ENCODE measurements at regions not wholly inside any gene's neighbourhood (a gene's known extent, or its start where the extent isn't known, plus 50 kb on each side); places are given as distances from the start of the nearest gene placed in this dataset.

DNA sequence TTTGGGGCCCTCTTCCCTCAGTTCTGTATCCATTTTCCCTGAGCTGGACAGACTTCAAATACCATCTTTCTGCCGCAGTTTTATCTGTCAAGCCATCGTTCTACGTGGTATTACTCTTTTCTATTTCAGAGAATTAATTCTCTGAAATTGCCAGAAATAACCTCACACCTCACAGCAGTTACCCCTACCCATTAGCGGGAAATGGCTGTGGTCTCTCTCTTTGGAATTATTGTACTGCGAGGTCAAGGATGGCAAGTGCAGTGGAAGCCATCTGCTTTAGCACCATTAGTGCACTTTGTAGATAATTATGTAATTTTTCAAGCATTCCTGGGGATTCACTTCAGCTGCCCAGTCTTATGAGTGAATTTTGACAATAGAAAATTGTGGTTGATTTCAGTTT is 147.8 kb upstream of the CDH4 start:
- TF ChIP-seq, protein P1, sequence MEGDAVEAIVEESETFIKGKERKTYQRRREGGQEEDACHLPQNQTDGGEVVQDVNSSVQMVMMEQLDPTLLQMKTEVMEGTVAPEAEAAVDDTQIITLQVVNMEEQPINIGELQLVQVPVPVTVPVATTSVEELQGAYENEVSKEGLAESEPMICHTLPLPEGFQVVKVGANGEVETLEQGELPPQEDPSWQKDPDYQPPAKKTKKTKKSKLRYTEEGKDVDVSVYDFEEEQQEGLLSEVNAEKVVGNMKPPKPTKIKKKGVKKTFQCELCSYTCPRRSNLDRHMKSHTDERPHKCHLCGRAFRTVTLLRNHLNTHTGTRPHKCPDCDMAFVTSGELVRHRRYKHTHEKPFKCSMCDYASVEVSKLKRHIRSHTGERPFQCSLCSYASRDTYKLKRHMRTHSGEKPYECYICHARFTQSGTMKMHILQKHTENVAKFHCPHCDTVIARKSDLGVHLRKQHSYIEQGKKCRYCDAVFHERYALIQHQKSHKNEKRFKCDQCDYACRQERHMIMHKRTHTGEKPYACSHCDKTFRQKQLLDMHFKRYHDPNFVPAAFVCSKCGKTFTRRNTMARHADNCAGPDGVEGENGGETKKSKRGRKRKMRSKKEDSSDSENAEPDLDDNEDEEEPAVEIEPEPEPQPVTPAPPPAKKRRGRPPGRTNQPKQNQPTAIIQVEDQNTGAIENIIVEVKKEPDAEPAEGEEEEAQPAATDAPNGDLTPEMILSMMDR (IDR thresholded peaks at IDR 0.05; ENCODE audit: control insufficient read depth, extremely low read depth, insufficient read depth), result no peak
- no peak overlapping the region for H3K4me3 ChIP-seq (ENCODE audit: low read depth, low read length)
- DNase-seq (ENCODE audit: low read depth), result no peak

DNA sequence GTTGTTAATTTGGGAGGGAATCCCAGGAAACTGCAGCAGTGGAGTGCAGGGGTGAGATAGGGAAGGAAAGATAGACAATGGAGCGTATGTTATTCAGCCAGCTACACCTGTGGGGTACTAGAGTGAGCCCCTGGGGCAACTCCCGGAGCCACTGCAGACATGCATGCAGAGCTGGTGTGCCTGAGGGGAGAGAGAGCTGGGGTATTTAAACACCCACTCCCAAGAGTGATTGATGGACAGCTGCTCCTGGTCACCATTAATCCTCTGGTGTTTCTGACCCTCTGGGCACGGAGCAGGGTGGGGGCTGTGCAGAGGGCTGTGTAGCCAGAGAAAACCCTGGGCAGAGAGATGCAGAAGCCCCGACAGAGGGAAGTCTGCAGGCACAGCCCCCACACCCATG is 146.7 kb upstream of the CDH4 start:
- TF ChIP-seq, protein P1 (IDR thresholded peaks at IDR 0.05; ENCODE audit: control insufficient read depth, extremely low read depth, insufficient read depth), result no peak
- H3K4me3 ChIP-seq (ENCODE audit: low read depth, low read length), result no peak overlapping the region
- no peak for DNase-seq (ENCODE audit: low read depth)

DNA sequence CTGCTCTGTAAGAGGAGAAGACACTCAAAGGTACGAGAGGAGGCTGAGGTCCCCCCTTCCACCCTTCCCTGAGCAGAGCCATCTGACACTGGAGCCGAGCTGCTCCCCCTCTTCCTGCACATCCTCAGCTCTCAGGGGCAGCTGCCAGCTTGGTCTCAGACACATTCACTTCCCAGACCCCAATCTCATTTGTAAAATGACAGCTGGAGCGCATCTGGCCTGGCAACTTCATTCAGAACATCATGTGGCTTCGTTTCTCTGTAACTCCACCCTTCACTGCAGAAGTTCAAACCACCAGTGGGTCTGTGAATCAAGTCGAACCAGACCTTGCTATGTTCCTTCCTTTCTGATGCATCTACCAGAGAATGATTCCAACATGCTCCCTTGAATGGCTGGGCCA is 145.6 kb upstream of the CDH4 start:
- TF ChIP-seq, protein P1 (IDR thresholded peaks at IDR 0.05; ENCODE audit: control insufficient read depth, extremely low read depth, insufficient read depth), result no peak

DNA sequence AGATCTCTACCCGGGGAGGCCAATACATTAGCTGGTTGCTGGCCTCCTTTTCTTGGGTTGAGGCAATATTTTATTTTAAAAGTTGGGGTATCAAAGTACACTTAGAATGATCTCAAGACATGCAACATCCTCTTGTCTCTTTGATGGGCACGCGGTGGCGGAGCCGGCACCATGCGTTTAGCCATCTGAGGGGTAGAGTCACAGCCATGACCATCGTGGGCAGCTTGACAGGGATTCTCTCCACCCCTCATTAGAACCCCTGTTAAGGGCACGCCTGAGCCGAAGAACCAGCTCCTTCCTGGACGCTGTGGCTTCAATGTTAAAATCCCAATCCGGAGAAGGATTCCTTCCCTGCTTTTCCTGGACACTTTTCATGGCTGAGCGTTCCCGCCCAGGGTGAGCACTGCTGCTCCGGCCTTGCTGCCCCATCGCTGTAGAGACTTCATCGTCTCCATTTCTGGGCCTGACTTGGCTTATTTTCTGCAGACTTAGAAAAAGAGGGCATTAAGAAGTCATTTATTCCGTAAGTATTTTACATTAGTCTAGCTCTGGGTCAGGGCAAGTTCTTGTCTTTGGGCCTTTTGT is 142.7 kb upstream of the CDH4 start:
- no peak for DNase-seq (ENCODE audit: low read depth)
- TF ChIP-seq, protein P1 (IDR thresholded peaks at IDR 0.05; ENCODE audit: control insufficient read depth, extremely low read depth, insufficient read depth), result no peak
- H3K4me3 ChIP-seq (ENCODE audit: low read depth, low read length), result no peak overlapping the region

More for the DNA sequence above, 145.6 kb upstream of the CDH4 start:
- no peak for DNase-seq (ENCODE audit: low read depth)
- no peak overlapping the region for H3K4me3 ChIP-seq (ENCODE audit: low read depth, low read length)

DNA sequence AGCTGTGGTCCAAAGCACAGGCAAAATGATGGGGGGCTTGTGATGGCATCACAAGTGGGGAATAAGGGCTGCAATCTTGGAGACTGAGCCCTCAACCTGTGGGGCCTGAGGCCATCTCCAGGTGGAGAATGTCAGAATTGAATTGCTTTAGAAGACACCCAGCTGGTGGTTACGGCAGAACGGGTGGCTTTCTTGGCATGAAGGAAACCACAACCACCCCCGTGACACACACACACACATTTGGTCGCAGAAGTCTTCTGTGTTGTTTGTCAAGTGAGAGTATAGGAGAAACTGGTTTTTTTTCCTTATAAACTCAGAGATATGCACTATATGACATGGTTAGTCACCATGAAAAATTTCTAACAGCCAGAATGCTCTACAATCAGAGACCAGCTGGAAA is 139.5 kb upstream of the CDH4 start:
- TF ChIP-seq, protein P1 (IDR thresholded peaks at IDR 0.05; ENCODE audit: control insufficient read depth, extremely low read depth, insufficient read depth), result no peak
- no peak overlapping the region for H3K4me3 ChIP-seq (ENCODE audit: low read depth, low read length)
- no peak for DNase-seq (ENCODE audit: low read depth)

DNA sequence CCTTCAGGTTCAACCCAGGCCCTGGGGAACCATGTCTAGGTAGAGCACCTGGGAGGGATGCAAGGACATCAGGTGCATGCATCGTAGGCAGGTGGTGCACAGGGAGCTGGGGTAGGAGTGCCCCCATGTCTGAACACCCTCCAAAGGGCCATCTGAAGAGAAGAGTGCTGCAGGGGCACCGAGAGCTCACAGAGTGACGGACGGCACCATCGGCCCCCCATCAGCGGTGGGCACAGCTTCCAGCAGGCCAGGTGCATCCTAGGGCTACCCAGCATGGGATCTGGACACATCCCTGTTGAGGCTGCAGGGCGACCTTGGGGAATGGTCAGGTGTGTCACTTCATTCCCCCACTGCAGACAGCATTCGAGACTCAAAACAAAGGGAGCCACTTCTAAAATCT is 138.3 kb upstream of the CDH4 start:
- no peak for DNase-seq (ENCODE audit: low read depth)
- no peak overlapping the region for H3K4me3 ChIP-seq (ENCODE audit: low read depth, low read length)
- TF ChIP-seq, protein P1 (IDR thresholded peaks at IDR 0.05; ENCODE audit: control insufficient read depth, extremely low read depth, insufficient read depth), result no peak

DNA sequence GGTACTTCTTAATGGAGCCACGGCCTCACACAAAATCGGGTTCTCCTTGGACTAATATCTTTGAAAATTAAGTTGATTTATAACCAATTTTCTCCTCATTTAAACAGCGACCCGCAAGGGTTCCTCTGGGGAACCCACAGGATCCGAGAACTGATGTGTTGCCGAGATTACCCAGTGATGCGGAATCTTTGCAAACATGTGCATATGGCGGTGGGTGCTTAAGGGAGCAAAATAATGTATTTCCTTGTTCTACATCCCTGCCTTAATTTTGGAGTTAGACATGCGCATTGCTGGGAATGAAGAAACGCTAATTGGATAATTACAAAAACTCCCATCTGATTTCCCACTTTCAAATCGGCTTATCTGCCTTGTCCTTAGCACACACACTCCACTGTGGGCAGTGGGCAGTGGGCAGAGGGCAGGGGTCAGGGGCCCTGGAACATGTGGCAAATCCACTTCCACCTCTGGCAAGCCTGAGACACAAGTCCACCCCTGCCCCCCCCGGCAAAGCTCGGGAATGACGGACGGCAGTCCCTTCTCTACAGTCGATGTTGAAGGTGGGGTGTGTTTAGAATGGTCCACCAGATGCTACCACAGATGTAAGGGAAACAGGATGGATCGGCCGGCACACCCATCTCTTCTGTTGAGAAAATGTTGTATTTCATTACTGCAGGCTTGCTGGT is 137.4 kb upstream of the CDH4 start:
- H3K4me3 ChIP-seq (ENCODE audit: low read depth, low read length), result no peak overlapping the region

More for the DNA sequence above, 137.4 kb upstream of the CDH4 start:
- DNase-seq (ENCODE audit: low read depth), result no peak
- TF ChIP-seq, protein P1 (IDR thresholded peaks at IDR 0.05; ENCODE audit: control insufficient read depth, extremely low read depth, insufficient read depth), result no peak
